ENCODE measurements at regions not wholly inside any gene's neighbourhood (a gene's known extent, or its start where the extent isn't known, plus 50 kb on each side); places are given as distances from the start of the nearest gene placed in this dataset.
A peak's percentile ranks its signal among the peaks of the same experiment; 100 is the strongest.

- no peak overlapping the region for H2BK20ac ChIP-seq (ENCODE audit: low read depth, low read length, poor library complexity, severe bottlenecking)
- H3K56ac ChIP-seq (ENCODE audit: insufficient read length, low read depth, low read length), result no peak overlapping the region
- no peak overlapping the region for H3K18ac ChIP-seq (ENCODE audit: insufficient read length, low read depth, low read length)
- no peaks in the 10 kb centered on the region for H3K79me1 ChIP-seq (ENCODE audit: insufficient read depth, low read depth, low read length, poor library complexity, severe bottlenecking)
- H3K27ac ChIP-seq (ENCODE audit: insufficient read length, low read depth, low read length), result no peak overlapping the region
- no CpG with 5 or more reads among the region's 13 CpGs for WGBS (ENCODE audit: extremely low coverage, insufficient read length, low lambda C conversion rate)
- H3K9me3 Mint-ChIP-seq, result no peaks in the 10 kb centered on the region
- peaks cover 42% of the 10 kb centered on the region for H3K27me3 Mint-ChIP-seq (ENCODE audit: low read depth)
- H4K91ac ChIP-seq (ENCODE audit: insufficient read length, low read depth, low read length), result no peak overlapping the region
- peak overlapping the region; percentile 29 to 80; a peak in 2 of 5 replicates for H3K4me3 Mint-ChIP-seq
- H3K23me2 ChIP-seq (ENCODE audit: insufficient read length, low read depth, low read length, poor library complexity, severe bottlenecking), result peaks cover 11% of the 10 kb centered on the region
- H3K4me2 ChIP-seq (ENCODE audit: insufficient read depth, insufficient read length, low read length), result peak overlapping the region; percentile 66
- H3K9ac ChIP-seq (ENCODE audit: extremely low read depth, insufficient read length, low read length), result no peak overlapping the region
- no peaks in the 10 kb centered on the region for H3K79me2 ChIP-seq (ENCODE audit: insufficient read depth, low read length)
- H4K20me1 ChIP-seq (ENCODE audit: control insufficient read depth, insufficient read depth, insufficient read length), result no peaks in the 10 kb centered on the region
- peaks cover 0 to 3% (median 2%) of the 10 kb centered on the region in 3 experiments; a peak in 3 of 7 replicates for H3K36me3 Mint-ChIP-seq (ENCODE audit: insufficient read depth in 1 of 3, low read depth in 3 of 3)
- H2BK15ac ChIP-seq (ENCODE audit: low read depth, low read length), result no peak overlapping the region
- H3K4ac ChIP-seq (ENCODE audit: low read depth, low read length), result no peak overlapping the region
- no peak overlapping the region for H3K14ac ChIP-seq (ENCODE audit: insufficient read depth, low read length)
- H3K27ac Mint-ChIP-seq, result no peak overlapping the region
- H3K4me1 ChIP-seq (ENCODE audit: insufficient read depth, low read length), result no peaks in the 10 kb centered on the region; the same call in 1 of the 2 replicates
- H4K5ac ChIP-seq (ENCODE audit: insufficient read length, low read depth, low read length), result no peak overlapping the region
- H4K8ac ChIP-seq (replicated peaks; ENCODE audit: insufficient read length, low read depth, low read length), result no peak overlapping the region
- H2BK12ac ChIP-seq (ENCODE audit: insufficient read length, low read depth, low read length), result no peak overlapping the region
- TF ChIP-seq, protein P1, sequence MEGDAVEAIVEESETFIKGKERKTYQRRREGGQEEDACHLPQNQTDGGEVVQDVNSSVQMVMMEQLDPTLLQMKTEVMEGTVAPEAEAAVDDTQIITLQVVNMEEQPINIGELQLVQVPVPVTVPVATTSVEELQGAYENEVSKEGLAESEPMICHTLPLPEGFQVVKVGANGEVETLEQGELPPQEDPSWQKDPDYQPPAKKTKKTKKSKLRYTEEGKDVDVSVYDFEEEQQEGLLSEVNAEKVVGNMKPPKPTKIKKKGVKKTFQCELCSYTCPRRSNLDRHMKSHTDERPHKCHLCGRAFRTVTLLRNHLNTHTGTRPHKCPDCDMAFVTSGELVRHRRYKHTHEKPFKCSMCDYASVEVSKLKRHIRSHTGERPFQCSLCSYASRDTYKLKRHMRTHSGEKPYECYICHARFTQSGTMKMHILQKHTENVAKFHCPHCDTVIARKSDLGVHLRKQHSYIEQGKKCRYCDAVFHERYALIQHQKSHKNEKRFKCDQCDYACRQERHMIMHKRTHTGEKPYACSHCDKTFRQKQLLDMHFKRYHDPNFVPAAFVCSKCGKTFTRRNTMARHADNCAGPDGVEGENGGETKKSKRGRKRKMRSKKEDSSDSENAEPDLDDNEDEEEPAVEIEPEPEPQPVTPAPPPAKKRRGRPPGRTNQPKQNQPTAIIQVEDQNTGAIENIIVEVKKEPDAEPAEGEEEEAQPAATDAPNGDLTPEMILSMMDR (conservative IDR thresholded peaks at IDR 0.05), result no peak
- no peaks in the 10 kb centered on the region for H3K9me3 ChIP-seq (ENCODE audit: control insufficient read depth, low read depth, low read length)
- no peak overlapping the region for H2BK120ac ChIP-seq (ENCODE audit: low read depth, low read length, poor library complexity, severe bottlenecking)
- no peak overlapping the region for H3T11ph ChIP-seq (ENCODE audit: low read length)
- DNase-seq, result no peak
- H2AK5ac ChIP-seq (ENCODE audit: insufficient read length, low read length), result no peak overlapping the region
- H2BK5ac ChIP-seq (ENCODE audit: insufficient read length, low read length), result no peak overlapping the region
- no peak overlapping the region for H3K23ac ChIP-seq (ENCODE audit: insufficient read length, low read depth, low read length)
- no peak overlapping the region for H2AFZ ChIP-seq (ENCODE audit: low read length)
- no peaks in the 10 kb centered on the region; the same call in 1 of the 2 replicates for H3K27me3 ChIP-seq (ENCODE audit: insufficient read depth, low read length)
- peaks cover 7 to 13% of the 10 kb centered on the region in 2 experiments for H3K4me1 Mint-ChIP-seq
Observed at GRCh38 chr12:126191949-126192348, 1126.7 kb downstream of the AACS start.

All from H9 (cell line).